Prostate gland (tissue), 2 donors: ENCODE measurements at regions not wholly inside any gene's neighbourhood (a gene's known extent, or its start where the extent isn't known, plus 50 kb on each side); places are given as distances from the start of the nearest gene placed in this dataset.

ENCODE experiments used
- POLR2A ChIP-seq: fragments of 450-650 bp; IDR thresholded peaks from one replicate; pipeline ENCODE4 v1.6.1; 2016; ENCODE audit warnings: antibody characterized with exemption, mild to moderate bottlenecking
- POLR2AphosphoS5 ChIP-seq: sonication (generic); formaldehyde crosslinking; IDR thresholded peaks from one replicate; pipeline ENCODE4 v1.6.1; 2017; ENCODE audit warnings: antibody characterized with exemption
- TF ChIP-seq, protein P1 (sequence below), 4 experiments: fragments of 200-600 bp in 2 of 4; fragments of 450-650 bp in 2 of 4; sonication (generic) in 2 of 4; IDR thresholded peaks; 1 replicate in 3 of 4; 2 replicates in 1 of 4; pipeline ENCODE4 v1.5.1; 2016 to 2019; ENCODE audit warnings: antibody characterized with exemption in 4 of 4, mild to moderate bottlenecking in 2 of 4, moderate library complexity in 2 of 4

DNA sequence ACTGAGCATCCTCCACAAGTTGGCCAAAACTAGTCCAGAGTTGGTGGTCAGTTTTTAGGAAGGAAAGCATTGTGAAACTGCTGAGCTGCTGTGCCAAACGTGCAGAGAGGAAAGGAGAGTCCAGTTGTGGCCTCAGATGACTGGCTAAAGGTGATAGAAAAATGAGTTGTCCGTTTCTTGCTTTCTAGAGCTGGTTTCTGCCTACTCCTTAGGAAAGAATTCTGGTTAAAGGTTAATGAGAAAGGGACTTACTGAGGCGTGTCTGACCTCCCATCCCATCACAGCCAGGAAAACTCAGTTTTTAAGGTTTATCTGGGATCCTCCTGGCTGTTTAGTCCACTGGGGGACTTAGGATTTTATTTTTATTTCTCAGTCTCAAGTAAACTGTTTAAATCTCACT, 1186.3 kb downstream of the UQCRFS1 start:
- TF ChIP-seq, protein P1, sequence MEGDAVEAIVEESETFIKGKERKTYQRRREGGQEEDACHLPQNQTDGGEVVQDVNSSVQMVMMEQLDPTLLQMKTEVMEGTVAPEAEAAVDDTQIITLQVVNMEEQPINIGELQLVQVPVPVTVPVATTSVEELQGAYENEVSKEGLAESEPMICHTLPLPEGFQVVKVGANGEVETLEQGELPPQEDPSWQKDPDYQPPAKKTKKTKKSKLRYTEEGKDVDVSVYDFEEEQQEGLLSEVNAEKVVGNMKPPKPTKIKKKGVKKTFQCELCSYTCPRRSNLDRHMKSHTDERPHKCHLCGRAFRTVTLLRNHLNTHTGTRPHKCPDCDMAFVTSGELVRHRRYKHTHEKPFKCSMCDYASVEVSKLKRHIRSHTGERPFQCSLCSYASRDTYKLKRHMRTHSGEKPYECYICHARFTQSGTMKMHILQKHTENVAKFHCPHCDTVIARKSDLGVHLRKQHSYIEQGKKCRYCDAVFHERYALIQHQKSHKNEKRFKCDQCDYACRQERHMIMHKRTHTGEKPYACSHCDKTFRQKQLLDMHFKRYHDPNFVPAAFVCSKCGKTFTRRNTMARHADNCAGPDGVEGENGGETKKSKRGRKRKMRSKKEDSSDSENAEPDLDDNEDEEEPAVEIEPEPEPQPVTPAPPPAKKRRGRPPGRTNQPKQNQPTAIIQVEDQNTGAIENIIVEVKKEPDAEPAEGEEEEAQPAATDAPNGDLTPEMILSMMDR (IDR thresholded peaks at IDR 0.05) = no peak
- TF ChIP-seq POLR2AphosphoS5 (no peak), POLR2A (no peak)
